Central memory CD4-positive, alpha-beta T cell (primary cell): ENCODE measurements at regions not wholly inside any gene's neighbourhood (a gene's known extent, or its start where the extent isn't known, plus 50 kb on each side); places are given as distances from the start of the nearest gene placed in this dataset.

Source experiments
- DNase-seq: peaks from one replicate; pipeline ENCODE4 v3.0.0; 2022

DNA sequence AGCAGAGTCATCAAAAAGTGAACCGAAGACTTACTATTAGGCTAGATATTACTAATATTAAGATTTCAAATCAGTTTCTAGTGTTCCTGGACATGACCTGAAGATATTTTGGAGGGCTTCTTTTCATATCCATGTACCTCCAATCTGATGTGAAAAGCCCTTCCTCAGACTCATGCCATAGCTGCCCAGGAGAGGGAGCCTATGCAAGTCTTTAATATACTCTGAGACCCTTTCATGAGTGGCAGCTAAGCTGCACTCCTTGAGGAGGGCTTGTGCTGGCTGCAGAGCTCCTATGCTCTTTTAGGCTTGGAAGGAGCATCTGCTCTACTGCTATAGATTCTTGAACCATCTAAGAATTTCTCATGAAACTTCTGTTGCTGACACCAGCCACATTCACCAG is 715.3 kb downstream of the OLFM4 start:
- DNase-seq, result no peak

DNA sequence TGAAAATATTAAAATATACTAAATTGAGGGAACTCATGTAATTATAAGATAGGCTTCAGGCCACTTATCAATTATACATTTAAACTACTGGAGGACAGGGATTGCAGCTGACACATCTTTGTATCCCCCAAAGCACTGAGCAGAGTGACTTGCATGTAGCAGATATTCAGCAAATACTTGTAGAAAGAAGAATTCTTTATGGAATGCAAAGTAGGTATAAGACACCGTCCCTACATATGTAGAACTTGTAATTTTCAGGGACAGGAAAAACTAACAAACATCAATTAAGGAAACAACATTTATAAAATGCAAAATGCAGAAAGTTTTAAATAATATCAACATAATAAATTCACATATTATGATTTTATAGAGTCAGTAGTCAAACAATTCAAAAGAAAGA is 719.2 kb downstream of the OLFM4 start:
- DNase-seq, result no peak

DNA sequence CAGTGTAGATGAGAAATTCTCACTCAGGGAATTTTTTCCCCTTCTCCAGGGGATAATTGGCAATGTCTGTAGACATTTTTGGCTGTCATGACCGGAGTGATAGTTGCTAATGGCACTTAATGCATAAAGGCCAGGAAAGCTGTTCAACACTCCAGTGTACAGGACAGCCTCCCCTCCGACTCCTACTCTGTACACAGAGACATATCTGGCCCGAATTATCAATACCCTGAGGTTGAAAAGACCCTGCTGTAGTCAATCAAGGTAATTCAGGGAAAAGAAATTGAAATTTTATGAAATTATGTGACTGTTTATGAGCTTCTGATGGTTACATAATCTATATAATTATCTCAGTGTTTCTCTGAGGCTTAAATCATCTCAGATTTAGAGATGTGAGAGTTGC is 720.7 kb downstream of the OLFM4 start:
- no peak for DNase-seq

DNA sequence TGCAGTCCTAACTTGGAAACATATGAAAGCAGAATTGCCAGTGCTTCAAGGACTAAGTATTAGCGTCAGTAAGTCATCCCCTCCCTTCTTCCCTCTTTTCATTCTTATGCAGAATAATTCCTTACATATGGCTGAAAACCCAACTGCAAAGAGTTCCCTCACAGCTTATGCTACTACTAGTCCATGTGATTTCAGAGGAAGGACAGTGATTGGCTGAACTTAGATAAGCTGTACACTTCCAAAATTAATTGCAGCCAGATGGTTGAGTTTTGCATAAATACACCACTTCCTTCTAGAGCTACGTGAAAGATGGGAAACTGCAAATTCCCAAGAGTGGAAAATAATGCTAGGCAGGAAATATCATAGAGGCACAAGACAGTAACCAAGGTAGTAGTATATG is 730.4 kb downstream of the OLFM4 start:
- no peak for DNase-seq

DNA sequence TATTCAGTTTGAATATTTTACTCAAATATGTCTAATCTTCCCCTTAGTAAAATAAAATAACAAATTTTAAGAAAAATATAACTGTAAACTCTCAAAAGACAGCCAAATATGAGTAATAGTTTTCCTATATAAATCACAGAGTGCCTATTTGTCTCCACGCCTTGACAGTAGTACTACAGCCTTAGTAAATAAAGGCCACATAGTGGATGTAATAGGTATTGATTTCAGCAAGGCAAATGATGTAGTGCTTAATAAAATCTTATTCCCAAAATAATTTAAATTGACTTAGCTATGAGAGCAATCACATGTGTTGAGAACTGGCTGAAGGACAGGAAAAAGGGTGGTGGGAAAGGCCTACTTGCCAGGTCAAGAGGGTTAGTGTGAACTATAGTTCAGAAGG is 747.2 kb downstream of the OLFM4 start:
- DNase-seq, result no peak

DNA sequence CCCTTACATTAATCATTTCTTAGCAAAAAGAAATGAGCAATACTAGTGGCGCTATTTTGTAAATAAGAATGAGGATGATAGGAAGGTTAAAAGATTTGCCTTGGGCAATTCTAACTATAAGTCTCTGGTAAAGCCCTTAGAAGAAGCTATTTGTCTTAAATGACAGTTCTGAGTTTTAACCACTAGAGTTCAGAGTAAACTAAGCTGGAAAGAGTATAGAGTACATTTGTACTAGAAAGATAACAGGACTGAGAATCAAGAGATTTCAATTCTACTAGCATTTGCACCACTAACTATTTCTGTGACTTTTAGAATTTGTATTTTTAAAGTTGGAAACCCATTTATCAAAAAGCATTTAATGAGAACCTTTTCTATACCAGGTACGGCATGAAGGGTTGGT is 750.3 kb downstream of the OLFM4 start:
- no peak for DNase-seq

DNA sequence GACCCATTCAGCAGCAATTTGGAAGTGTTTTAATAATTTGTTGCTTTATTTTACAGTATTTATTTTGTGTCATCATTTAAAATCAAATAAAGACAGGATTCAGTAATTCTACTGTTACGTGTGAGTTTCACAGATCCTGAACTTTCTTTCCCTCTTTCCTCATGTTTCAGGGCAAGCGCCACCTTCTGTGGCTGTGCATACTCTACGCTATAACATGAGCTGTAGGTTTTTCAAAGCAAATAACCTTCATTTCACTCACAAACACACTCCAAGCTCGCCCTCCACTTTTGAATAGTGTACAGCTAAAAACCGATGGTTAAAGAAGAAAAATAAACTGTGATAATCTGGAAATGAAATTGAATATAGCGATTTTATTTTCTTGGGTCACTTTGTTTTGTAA is 753.3 kb downstream of the OLFM4 start:
- no peak for DNase-seq

DNA sequence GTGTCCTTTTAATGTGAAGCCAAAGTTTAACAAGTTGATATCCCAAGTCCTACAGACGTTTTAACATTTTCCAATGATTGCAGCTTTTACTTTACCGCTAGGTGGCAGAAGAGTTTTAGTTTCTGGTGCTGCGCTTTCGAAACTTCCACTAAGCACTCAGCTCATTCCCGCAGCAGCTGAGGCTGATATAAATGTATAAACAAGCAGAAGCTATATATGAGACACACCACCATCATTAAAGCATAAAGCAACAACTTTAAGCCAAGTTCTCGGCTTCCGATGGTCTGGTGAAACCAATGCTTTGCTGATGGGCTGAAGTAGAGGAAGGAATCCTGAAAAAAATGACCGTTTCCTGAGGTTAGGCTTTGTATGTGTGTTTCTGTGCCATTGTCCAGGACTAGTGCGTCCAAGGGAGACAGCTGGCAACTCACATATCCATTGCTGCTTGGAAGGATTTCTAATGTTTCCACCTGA is 753.9 kb downstream of the OLFM4 start:
- DNase-seq, result no peak

DNA sequence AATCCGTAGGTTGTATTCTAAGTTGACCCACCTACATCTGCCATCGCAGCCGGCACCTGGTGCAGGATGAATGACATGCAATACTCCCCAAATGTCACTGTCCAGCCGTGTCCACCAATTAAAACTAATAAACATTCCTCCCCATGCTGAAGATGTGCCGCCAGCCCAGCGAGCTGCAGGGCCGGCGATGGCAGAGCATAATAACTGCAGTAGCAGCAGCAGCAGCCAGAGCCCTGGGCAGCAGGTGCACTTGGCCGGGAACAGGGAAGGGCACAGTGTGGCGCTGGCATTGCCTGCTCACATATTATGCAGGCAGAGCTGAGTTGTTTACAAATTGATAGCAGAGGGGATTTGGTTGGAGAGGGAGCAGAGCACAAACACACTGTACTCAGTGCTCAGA is 754.9 kb downstream of the OLFM4 start:
- DNase-seq, result no peak

DNA sequence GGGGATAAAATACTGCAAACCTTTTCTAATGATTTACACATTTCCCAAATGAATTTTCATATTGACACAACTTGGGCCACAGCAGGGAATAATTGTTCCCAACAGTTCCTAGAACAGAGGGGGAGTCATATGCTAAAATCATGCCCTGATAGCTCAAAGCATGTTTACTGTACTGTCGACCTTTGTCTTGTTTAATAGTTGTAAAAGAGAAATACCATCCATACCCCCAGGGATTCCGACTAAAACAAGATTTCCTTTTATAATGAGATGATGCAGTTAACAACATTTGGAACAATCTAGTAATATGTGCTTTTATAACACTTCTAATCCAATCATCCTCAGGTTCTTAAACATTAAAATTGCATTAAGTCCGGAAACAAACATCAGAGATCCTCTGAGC is 759.7 kb downstream of the OLFM4 start:
- DNase-seq, result no peak

DNA sequence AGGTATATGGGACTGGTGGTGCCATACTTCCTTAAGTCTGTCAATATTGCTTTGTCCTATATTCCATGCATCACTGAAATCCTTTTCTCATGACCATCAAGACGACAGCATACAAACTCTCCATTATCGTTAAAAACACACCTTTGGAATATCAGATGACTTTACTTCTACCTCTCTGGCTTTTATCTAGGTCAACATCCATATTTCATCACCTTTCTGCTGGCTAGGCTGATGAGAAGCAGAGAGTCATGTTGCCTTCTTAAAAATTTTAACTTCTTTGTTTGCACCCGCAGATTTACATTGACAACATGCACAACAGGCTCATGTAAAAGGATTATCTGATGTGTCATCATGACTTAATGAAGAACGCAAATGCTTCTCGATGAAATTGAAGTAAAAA is 771.4 kb downstream of the OLFM4 start:
- DNase-seq, result no peak

DNA sequence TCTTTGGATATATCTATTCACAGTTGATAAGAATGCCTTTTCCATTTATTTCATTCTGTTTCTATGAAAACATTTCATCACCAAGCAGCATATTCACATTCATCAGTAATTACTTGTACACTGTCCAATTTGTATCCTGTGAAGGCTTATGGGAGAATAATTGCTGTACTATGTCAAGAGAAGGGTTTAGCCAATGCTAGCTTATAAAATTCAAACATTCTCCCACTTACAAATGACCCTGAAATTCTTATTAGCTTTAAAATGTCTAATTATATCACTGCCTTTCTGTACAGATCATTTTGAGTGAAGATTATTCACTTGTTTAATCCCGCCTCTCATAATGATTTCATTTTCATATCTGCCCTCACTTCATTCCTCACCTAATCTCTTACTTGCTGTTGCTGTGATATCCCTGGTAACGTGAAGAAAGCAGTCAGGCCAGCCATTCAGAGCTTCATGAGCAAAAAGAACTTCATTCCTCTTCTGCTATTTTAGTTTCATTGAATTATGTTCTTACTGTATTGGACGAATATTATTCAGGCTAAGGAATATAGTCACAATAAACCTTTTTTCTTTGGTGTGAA is 778.7 kb downstream of the OLFM4 start:
- no peak for DNase-seq

DNA sequence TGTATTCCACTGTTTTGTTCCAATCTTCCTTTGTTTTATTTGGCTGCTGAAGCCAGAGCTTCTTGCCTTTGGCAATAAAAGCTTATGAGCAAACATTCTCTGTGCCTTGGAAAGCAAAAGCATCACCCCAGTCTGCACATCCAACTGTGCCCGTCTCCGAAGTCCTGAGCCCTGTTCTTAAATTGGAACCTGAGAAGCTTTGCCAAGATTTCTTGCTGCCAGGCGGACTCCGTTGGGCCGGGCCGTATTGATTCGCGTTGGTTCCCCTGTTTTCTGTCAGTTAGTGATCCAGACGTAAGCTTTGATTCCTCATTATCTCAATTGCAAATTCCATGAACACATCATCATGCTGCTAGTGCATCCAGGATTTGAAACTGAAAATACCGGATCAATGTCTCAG is 793.0 kb downstream of the OLFM4 start:
- DNase-seq, result no peak

DNA sequence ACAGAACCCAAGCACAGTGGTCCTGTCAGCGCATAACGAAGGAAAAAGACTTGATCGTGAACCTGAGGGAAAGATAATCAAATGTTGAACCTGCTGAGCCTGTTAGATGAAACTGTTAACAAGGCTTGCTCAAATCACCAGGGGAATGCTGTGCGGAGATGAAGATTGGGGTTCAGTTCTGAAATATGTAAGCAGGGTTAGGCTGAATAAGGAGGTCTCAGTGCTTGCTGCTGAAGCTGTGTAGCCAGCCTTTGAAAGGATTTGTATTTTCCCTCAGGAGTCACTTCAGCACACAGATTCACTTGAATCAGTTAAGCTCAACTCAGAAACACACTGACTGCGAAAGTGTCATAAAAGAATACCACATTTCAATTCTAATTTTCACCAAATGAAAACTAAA is 793.5 kb downstream of the OLFM4 start:
- DNase-seq, result no peak

DNA sequence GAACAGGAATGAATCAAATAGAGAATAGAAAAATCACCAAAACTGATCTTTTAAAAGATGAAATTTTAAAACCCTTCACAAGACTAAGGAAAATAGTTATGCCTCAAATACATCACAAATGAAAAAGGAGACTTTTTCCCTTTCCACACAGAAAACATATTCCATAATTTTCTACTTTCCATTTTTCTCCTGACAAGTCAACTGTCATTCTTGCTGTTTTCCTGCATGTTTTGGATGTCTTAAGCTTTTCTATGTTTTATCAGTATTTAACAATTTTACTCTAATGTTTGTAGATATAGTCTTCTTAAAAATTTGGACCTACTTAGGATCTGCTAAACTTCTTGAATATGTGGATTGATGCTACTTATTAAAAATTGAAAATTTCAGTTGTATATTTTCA is 810.8 kb downstream of the OLFM4 start:
- DNase-seq, result no peak

DNA sequence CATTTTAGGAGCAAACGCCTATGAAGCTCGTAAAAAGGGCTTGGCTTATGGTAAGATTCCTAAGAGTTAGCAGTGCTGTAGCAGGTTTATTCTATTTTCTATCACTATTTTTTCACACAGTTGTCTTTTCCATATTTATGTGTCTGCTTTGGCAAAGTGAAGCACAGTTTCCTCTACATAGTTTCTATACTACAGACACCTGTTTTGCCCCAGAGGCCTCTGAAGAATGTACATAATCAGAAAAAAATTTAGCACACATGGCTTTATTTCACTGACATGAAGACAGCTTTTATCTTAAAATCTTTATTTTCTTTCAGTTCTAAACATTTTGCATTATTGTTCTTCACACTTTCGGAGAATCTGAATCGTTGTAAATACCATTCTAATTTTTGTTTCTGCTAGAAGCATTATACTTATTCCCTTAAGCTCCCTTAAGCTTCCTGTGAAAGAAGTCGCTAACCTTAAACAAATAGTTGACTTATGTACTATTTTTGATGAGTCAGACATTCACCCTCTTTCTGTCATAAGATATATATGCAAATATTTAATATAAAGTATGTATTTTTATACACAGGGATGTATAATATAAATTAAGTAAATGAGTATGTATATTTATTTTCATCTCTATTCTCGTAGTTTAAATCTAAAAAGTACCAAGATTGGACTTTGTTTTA is 816.0 kb downstream of the OLFM4 start:
- no peak for DNase-seq

DNA sequence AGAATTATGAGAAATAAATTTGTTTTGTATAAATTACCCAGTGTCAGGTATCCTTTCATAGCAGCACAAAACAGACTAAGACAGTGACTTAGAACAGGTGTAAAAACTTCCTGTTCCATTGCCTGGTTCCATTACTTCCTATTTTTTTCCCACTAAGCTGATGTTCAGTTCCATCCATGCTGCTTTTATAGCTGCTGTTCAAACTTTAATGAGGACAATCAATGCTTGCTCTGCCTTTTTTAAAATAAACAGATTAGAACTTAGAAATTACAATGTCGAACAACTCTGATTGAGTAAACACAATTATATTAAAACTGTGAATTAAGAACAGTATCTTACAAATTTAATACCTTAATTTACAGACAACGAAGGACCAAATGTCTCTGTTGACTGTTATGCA is 818.9 kb downstream of the OLFM4 start:
- DNase-seq, result no peak

DNA sequence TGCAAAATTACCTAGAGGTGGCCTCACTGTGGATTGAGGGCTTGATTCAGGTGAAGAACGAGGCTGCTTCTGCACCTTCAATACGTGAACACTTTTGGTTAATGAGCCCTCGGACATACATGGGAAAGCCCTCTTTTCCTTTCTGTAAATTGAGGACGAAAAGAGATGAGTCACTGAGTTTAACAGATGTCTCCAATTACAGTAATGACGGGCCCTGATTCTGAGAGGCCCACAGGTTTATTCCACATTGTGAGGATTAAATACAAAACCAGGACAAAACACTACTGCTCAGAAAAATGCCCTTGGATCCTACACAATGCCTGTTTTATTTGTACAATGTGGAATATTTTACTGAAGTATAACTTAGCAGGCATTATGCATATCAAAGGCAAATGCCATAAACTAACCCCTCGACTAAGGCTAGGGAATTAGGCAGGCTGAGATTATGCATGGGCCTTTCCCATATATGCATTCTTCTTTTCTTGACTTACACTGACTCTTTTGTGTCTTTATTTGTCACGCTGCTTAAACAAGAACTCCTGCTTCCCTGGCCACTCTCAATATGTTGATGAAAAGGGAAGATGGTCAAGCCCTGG is 819.9 kb downstream of the OLFM4 start:
- DNase-seq, result no peak

DNA sequence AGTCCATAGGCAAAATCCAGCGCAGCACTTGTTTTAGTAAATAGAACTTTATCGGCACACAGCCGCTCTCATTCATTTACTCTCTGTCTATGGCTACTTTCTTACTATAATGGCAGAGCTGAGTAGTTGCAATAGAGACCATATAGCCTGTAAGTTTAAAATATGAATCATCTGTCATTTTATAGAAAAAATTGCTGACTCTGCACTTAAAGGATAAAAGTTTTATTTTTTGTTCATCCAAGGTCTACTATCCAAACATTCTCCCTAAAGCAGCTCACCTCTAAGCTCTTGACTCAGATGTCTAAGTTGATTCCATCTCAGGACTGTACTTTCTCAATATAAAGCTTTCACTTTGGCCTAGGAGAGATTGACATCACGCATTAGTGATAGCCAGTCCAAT is 825.7 kb downstream of the OLFM4 start:
- DNase-seq, result no peak

DNA sequence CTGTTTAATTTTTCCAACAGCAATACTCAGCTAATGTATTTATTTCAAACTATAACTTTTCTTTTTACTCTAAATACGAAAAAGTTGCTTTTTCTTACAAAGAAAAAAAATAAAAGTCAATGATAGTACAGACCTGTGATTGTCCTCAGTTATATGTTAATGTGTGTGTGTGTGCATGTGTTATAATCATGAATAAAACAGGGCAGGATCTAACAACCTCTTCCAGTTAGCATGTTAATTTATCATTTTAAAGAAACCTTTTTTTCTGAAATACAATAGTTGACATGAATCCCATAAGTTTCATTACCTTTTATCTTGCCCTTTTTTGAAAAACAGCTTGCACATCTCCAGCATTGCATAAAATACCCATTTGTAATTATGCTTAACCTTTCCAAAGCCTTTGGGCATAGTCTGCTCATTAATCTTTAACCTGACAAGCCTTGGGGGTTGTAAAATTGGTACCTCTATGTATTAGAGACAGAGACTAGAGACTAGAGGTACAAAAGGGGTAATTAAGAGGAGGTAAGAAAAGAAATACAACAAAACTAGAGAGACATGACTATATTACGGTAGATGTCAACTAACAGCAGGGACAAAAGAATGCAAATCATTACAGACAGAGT is 828.1 kb downstream of the OLFM4 start:
- no peak for DNase-seq

DNA sequence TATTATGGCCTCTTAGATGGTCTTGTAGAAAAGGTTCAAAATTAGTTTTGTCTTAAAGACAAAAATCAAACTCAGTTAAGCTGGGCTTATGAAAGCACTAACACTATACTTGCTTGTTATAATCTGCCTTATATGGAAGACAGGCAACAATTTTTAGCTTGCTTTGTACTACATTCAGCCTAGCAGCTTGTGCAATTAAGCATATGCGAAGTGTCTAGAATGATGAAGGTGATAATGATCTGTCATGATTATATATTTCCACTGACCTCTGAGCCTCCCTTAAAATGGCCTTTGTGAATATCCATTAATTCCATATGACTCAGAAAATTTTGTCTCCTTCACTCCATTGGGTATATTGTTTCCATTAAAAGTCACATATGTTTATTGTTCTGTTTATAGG is 834.9 kb downstream of the OLFM4 start:
- no peak for DNase-seq

DNA sequence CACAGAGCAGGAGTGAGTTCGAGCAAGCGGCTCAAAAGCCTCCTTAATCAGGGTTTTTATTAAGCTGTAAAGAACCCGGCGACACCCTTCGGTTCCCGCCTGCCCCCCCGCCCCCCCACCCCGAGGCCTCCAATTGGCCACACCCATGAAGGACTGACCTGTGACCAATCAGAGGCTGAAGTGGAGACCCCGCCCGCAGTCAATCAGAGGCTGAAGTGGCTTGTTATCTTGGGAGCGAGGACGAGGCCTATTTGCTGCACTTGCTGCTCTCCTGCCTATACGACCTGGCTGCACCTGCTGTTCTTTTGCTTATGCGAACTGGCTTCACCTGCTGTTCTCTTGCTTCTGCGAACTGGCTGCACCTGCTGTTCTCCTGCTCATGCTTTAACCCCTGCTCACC is 844.9 kb downstream of the OLFM4 start:
- no peak for DNase-seq

DNA sequence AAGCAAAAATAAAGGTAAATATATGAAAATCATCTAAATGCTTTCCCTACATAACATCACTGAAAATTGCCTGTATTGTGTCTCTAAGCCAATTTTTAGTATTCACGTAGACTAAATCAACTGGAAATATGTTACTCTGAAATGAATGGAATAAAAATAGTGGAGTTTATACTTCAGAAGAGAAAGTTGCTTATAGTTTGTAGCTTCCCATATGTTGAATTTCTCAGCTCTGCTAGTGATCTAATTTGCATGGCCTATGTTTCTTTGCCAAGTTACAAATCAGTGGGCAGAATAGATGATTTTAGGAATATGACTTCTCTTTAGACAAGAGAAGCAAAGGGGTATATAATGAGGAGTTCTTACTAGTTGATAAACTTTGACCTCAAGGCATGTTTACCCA is 850.2 kb downstream of the OLFM4 start:
- no peak for DNase-seq

DNA sequence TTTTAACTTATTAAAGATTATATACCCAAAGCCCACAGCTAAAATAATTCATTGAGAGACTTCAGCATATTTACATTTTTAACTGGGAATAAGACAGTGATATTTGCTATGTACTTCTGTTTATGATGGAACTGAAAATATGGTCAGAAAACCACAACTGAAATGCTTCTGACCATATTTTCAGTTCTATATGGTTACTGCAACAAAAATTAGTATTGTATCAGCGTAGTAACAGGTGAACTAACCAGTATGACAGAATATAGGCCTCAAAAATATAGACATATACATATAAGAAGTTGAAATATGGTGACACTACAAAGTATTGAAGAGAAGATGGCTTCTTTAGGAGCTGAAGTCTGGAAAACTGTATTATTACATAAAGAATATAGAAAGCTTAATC is 857.4 kb downstream of the OLFM4 start:
- no peak for DNase-seq
